SK-N-SH treated with all-trans-retinoic acid at 6 μM for 48 hours (cell line): ENCODE measurements at regions not wholly inside any gene's neighbourhood (a gene's known extent, or its start where the extent isn't known, plus 50 kb on each side); places are given as distances from the start of the nearest gene placed in this dataset.

Experiments used
- ATAC-seq: fragments of 200-7000 bp; cut with Tn5 transposase; 3 replicates; pipeline ENCODE4 v1.9.1; 2020; ENCODE audit warnings: mild to moderate bottlenecking, moderate library complexity
- ARNTL ChIP-seq: fragments of 450-650 bp; formaldehyde crosslinking; IDR thresholded peaks from 2 replicates; pipeline ENCODE4 v1.5.0; 2020; ENCODE audit warnings: low read depth, mild to moderate bottlenecking, moderate library complexity, borderline replicate concordance
- BACH2 ChIP-seq: fragments of 250-450 bp; sonication (Bioruptor Pico); IDR thresholded peaks from 2 replicates; pipeline ENCODE4 v1.9.0; 2021; ENCODE audit warnings: mild to moderate bottlenecking, borderline replicate concordance
- CREB5 ChIP-seq: fragments of 250-450 bp; sonication (Bioruptor Pico); IDR thresholded peaks from 2 replicates; pipeline ENCODE4 v1.5.1; 2020; ENCODE audit warnings: low read depth, mild to moderate bottlenecking, moderate library complexity
- CSDC2 ChIP-seq: fragments of 250-450 bp; sonication (Bioruptor Pico); IDR thresholded peaks from 2 replicates; pipeline ENCODE4 v1.5.0; 2020; ENCODE audit warnings: mild to moderate bottlenecking, moderate library complexity
- ESRRG ChIP-seq: fragments of 250-450 bp; sonication (Bioruptor Pico); IDR thresholded peaks from 2 replicates; pipeline ENCODE4 v1.6.1; 2021; ENCODE audit warnings: mild to moderate bottlenecking
- ISL1 ChIP-seq: fragments of 250-450 bp; sonication (Bioruptor Pico); IDR thresholded peaks from 2 replicates; pipeline ENCODE4 v2.1.2; 2022; ENCODE audit warnings: mild to moderate bottlenecking, moderate library complexity
- OSR1 ChIP-seq: fragments of 250-450 bp; sonication (Bioruptor Pico); IDR thresholded peaks from 2 replicates; pipeline ENCODE4 v1.8.0; 2022; ENCODE audit warnings: moderate library complexity, mild to moderate bottlenecking, inconsistent platforms
- POU6F1 ChIP-seq: fragments of 250-450 bp; sonication (Bioruptor Pico); IDR thresholded peaks from 2 replicates; pipeline ENCODE4 v1.8.0; 2021; ENCODE audit warnings: low read depth, mild to moderate bottlenecking, moderate library complexity, borderline replicate concordance
- PPARA ChIP-seq: fragments of 250-450 bp; sonication (Bioruptor Pico); IDR thresholded peaks from 2 replicates; pipeline ENCODE4 v1.5.0; 2020; ENCODE audit warnings: mild to moderate bottlenecking, borderline replicate concordance
- RARB ChIP-seq: fragments of 250-450 bp; sonication (Bioruptor Pico); IDR thresholded peaks from 2 replicates; pipeline ENCODE4 v1.8.0; 2021; ENCODE audit warnings: mild to moderate bottlenecking, moderate library complexity
- SNAI2 ChIP-seq: fragments of 250-450 bp; sonication (Bioruptor Pico); IDR thresholded peaks from 2 replicates; pipeline ENCODE4 v1.5.0; 2020; ENCODE audit warnings: mild to moderate bottlenecking, moderate library complexity
- TCF4 ChIP-seq: fragments of 250-450 bp; sonication (Bioruptor Pico); IDR thresholded peaks from 2 replicates; pipeline ENCODE4 v1.8.0; 2021; ENCODE audit warnings: mild to moderate bottlenecking, moderate library complexity, borderline replicate concordance
- TOX ChIP-seq: fragments of 250-450 bp; sonication (Bioruptor Pico); IDR thresholded peaks from 2 replicates; pipeline ENCODE4 v1.8.0; 2021; ENCODE audit warnings: mild to moderate bottlenecking, moderate library complexity, borderline replicate concordance
- TSHZ2 ChIP-seq: fragments of 250-450 bp; sonication (Bioruptor Pico); IDR thresholded peaks from 2 replicates; pipeline ENCODE4 v1.5.0; 2020; ENCODE audit warnings: mild to moderate bottlenecking, moderate library complexity
- ZC3H10 ChIP-seq: fragments of 250-450 bp; sonication (Bioruptor Pico); IDR thresholded peaks from 2 replicates; pipeline ENCODE4 v1.5.1; 2021; ENCODE audit warnings: mild to moderate bottlenecking, moderate library complexity
- ZFP30 ChIP-seq: fragments of 450-650 bp; formaldehyde crosslinking; IDR thresholded peaks from 2 replicates; pipeline ENCODE4 v1.5.0; 2022; ENCODE audit warnings: mild to moderate bottlenecking, moderate library complexity
- ZNF565 ChIP-seq: fragments of 450-650 bp; formaldehyde crosslinking; conservative IDR thresholded peaks from 2 replicates; pipeline ENCODE4 v1.5.0; 2020; ENCODE audit warnings: low read depth, mild to moderate bottlenecking, moderate library complexity
- ZNF70 ChIP-seq: fragments of 450-650 bp; formaldehyde crosslinking; IDR thresholded peaks from 2 replicates; pipeline ENCODE4 v1.5.0; 2020; ENCODE audit warnings: mild to moderate bottlenecking, moderate library complexity
- ZNF8 ChIP-seq: fragments of 450-650 bp; formaldehyde crosslinking; IDR thresholded peaks from 2 replicates; pipeline ENCODE4 v1.5.0; 2020; ENCODE audit warnings: mild to moderate bottlenecking, moderate library complexity
- TF ChIP-seq, protein P1 (sequence below): fragments of 250-450 bp; sonication (Bioruptor Pico); IDR thresholded peaks from 2 replicates; pipeline ENCODE4 v1.5.1; 2021; ENCODE audit warnings: mild to moderate bottlenecking, moderate library complexity
- TF ChIP-seq, protein P2 (sequence below): fragments of 250-450 bp; sonication (Bioruptor Pico); IDR thresholded peaks from 2 replicates; pipeline ENCODE4 v1.8.0; 2020; ENCODE audit warnings: mild to moderate bottlenecking, moderate library complexity, borderline replicate concordance

DNA sequence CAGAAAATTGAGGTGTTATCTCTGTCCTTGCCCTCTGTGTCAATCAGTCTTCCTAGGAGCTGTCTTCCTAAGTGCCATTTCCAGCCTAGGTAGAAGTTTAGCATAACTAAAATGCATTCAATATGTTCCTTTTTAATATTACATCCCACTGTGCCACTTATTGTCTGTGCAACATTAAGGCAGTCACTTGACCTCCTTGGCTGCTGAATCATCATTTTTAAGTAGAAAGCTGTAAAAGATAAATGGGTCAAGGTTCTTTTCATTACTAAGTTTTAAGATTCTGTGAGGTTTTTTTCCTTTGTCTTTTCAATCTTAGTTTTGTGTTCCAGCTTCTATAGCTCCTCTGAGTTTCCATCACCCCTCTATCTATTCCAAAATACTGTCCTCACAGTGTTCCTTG lies 371.9 kb upstream of the SOX9 start:
- TF ChIP-seq ISL1 (CRISPR knock-in tag): no peak
- TF ChIP-seq OSR1 (CRISPR knock-in tag): no peak
- no peak for TF ChIP-seq CREB5 (CRISPR knock-in tag)
- TF ChIP-seq TSHZ2 (CRISPR knock-in tag): no peak
- no peak for TF ChIP-seq ZNF70 (CRISPR knock-in tag)
- no peak for TF ChIP-seq RARB (CRISPR knock-in tag)
- TF ChIP-seq BACH2 (CRISPR knock-in tag): no peak
- ATAC-seq: no peak

DNA sequence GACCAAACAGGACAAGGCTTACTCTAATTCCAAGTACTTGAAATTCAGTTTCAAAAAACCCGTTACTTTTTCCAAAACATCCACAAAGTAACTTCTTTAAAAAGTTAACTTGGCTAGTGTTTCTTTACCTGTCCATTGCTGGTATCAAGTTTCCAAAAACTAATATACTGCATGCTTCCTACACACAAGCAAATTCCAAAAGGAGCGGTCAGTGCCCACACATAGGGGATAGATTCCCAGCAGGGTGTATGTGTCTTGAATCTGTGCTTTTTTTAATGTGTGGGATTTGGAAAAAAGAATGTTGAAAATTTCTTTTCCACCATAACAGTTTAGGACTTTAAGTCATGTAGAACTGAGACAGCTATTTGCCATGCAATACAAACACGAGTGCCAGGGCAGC lies 367.8 kb upstream of the SOX9 start:
- TF ChIP-seq POU6F1 (no peak), CSDC2 (no peak), TOX (CRISPR knock-in tag) (no peak), ZFP30 (no peak), ESRRG (CRISPR knock-in tag) (no peak), TSHZ2 (CRISPR knock-in tag) (no peak), TCF4 (CRISPR knock-in tag) (no peak), ZNF565 (CRISPR knock-in tag) (no peak), OSR1 (CRISPR knock-in tag) (no peak), BACH2 (CRISPR knock-in tag) (no peak), ARNTL (no peak), ZC3H10 (CRISPR knock-in tag) (no peak), SNAI2 (CRISPR knock-in tag) (no peak), ZNF8 (CRISPR knock-in tag) (no peak), PPARA (CRISPR knock-in tag) (no peak), ISL1 (CRISPR knock-in tag) (no peak), ZNF70 (CRISPR knock-in tag) (no peak), CREB5 (CRISPR knock-in tag) (no peak)
- TF ChIP-seq, protein P1, sequence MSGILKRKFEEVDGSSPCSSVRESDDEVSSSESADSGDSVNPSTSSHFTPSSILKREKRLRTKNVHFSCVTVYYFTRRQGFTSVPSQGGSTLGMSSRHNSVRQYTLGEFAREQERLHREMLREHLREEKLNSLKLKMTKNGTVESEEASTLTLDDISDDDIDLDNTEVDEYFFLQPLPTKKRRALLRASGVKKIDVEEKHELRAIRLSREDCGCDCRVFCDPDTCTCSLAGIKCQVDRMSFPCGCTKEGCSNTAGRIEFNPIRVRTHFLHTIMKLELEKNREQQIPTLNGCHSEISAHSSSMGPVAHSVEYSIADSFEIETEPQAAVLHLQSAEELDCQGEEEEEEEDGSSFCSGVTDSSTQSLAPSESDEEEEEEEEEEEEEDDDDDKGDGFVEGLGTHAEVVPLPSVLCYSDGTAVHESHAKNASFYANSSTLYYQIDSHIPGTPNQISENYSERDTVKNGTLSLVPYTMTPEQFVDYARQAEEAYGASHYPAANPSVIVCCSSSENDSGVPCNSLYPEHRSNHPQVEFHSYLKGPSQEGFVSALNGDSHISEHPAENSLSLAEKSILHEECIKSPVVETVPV: no peak
- TF ChIP-seq, protein P2, sequence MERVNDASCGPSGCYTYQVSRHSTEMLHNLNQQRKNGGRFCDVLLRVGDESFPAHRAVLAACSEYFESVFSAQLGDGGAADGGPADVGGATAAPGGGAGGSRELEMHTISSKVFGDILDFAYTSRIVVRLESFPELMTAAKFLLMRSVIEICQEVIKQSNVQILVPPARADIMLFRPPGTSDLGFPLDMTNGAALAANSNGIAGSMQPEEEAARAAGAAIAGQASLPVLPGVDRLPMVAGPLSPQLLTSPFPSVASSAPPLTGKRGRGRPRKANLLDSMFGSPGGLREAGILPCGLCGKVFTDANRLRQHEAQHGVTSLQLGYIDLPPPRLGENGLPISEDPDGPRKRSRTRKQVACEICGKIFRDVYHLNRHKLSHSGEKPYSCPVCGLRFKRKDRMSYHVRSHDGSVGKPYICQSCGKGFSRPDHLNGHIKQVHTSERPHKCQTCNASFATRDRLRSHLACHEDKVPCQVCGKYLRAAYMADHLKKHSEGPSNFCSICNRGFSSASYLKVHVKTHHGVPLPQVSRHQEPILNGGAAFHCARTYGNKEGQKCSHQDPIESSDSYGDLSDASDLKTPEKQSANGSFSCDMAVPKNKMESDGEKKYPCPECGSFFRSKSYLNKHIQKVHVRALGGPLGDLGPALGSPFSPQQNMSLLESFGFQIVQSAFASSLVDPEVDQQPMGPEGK (CRISPR knock-in tag): no peak
- peak; percentile 28; the same call in 1 of the 3 replicates for ATAC-seq
